Tongue (tissue), 1 donor: ENCODE measurements at regions not wholly inside any gene's neighbourhood (a gene's known extent, or its start where the extent isn't known, plus 50 kb on each side); places are given as distances from the start of the nearest gene placed in this dataset.

Experiments
- DNase-seq: peaks from one replicate; pipeline ENCODE4 v3.0.0-alpha.2; 2015

- no peak for DNase-seq
Observed at GRCh38 chr4:104418286-104418685, 76.4 kb downstream of the CXXC4 start.

GRCh38 chr4:104417357-104417882 lies 77.3 kb downstream of the CXXC4 start:
- no peak for DNase-seq

- no peak for DNase-seq
Observed at GRCh38 chr4:104416725-104417356, 77.9 kb downstream of the CXXC4 start.

- DNase-seq = no peak
Observed at GRCh38 chr4:104413487-104413886, 81.2 kb downstream of the CXXC4 start.

GRCh38 chr4:104412344-104412743 lies 82.3 kb downstream of the CXXC4 start:
- no peak for DNase-seq

- no peak for DNase-seq
Observed at GRCh38 chr4:104411502-104411901, 83.2 kb downstream of the CXXC4 start.

- peak; percentile 50 for DNase-seq
Observed at GRCh38 chr4:104408878-104409277, 85.8 kb downstream of the CXXC4 start.

GRCh38 chr4:104404361-104404760 lies 90.3 kb downstream of the CXXC4 start:
- peak; percentile 68 for DNase-seq

- peak; percentile 62 for DNase-seq
Observed at GRCh38 chr4:104395168-104395614, 99.5 kb downstream of the CXXC4 start.

- DNase-seq = peak; percentile 34
Observed at GRCh38 chr4:104394406-104395167, 100.1 kb downstream of the CXXC4 start.

GRCh38 chr4:104393655-104394324 lies 100.9 kb downstream of the CXXC4 start:
- no peak for DNase-seq

- no peak for DNase-seq
Observed at GRCh38 chr4:104385713-104386112, 109.0 kb downstream of the CXXC4 start.

- no peak for DNase-seq
Observed at GRCh38 chr4:104382961-104383360, 111.7 kb downstream of the CXXC4 start.

GRCh38 chr4:104381729-104382128 lies 113.0 kb downstream of the CXXC4 start:
- no peak for DNase-seq

- no peak for DNase-seq
Observed at GRCh38 chr4:104365618-104366017, 129.1 kb downstream of the CXXC4 start.

- no peak for DNase-seq
Observed at GRCh38 chr4:104353481-104353880, 141.2 kb downstream of the CXXC4 start.

- DNase-seq = no peak
Observed at GRCh38 chr4:104352211-104352610, 142.5 kb downstream of the CXXC4 start.

- DNase-seq = no peak
Observed at GRCh38 chr4:104351706-104352105, 143.0 kb downstream of the CXXC4 start.

GRCh38 chr4:104345598-104346242 lies 149.0 kb downstream of the CXXC4 start:
- DNase-seq = no peak

- no peak for DNase-seq
Observed at GRCh38 chr4:104344342-104344980, 150.2 kb downstream of the CXXC4 start.

GRCh38 chr4:104334410-104334809 lies 160.3 kb downstream of the CXXC4 start:
- no peak for DNase-seq
